ENCODE measurements at regions not wholly inside any gene's neighbourhood (a gene's known extent, or its start where the extent isn't known, plus 50 kb on each side); places are given as distances from the start of the nearest gene placed in this dataset.

GRCh38 chr10:47247148-47248059, 52.6 kb upstream of the GDF10 start:
- DNase-seq (ENCODE audit: extremely low spot score): no peak
- ChIA-PET CTCF (no interaction called here), POLR2A (no interaction called here)
- TF ChIP-seq ELF4 (IDR thresholded peaks at IDR 0.05) (no peak), L3MBTL2 (conservative IDR thresholded peaks at IDR 0.05) (no peak), ZNF384 (IDR thresholded peaks at IDR 0.05) (no peak), TARDBP (IDR thresholded peaks at IDR 0.05) (no peak), PKNOX1 (IDR thresholded peaks at IDR 0.05) (no peak), HDGF (IDR thresholded peaks at IDR 0.05; ENCODE audit: borderline replicate concordance) (no peak), CTBP1 (IDR thresholded peaks at IDR 0.05; ENCODE audit: borderline replicate concordance) (no peak), FOXK2 (IDR thresholded peaks at IDR 0.05) (no peak), FOXM1 (IDR thresholded peaks at IDR 0.05; ENCODE audit: borderline replicate concordance) (no peak), BHLHE40 (IDR thresholded peaks at IDR 0.05; ENCODE audit: borderline replicate concordance) (no peak), NFRKB (IDR thresholded peaks at IDR 0.05) (no peak)

DNA sequence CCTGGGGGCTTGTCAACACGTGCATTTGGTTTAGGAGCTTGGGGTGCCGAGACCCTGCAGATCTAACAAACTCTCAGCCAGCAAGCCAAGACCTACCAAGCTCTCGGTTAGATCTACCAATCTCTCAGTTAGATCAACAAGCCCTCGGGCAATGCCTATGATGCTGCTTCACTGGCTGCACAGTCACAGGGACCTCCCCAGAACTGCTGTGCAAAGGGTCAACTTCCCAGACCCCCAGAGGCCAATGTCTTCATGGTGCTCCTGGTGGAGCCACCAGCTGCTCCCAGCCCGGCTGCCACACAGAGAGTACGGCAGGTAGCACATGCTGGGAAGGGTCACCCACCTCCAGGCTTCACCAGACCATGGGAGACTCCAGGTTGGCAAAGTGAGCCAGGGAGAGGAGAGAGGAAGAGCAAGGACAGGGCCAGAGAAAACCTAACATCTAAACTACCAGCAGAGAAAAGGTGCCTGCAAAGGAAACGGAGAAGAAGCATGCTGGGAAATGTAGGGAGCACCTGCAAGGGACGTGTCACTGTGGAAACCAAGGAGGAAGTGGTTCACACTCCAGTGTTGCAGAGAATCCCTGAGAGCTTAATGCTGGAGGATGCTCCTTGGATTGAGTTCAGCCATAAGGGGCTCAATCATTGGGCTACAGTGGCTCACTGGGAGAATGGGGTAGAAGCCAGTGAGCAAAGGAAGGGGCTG, 51.5 kb upstream of the GDF10 start:
- POLR2A ChIA-PET: no interaction called here
- TF ChIP-seq ZNF384 (IDR thresholded peaks at IDR 0.05) (no peak), L3MBTL2 (conservative IDR thresholded peaks at IDR 0.05) (no peak), BHLHE40 (IDR thresholded peaks at IDR 0.05; ENCODE audit: borderline replicate concordance) (no peak), HDGF (IDR thresholded peaks at IDR 0.05; ENCODE audit: borderline replicate concordance) (no peak), FOXK2 (IDR thresholded peaks at IDR 0.05) (no peak)
- CTCF ChIA-PET: no interaction called here
- no peak for DNase-seq (ENCODE audit: extremely low spot score)

- ChIA-PET CTCF (no interaction called here), POLR2A (no interaction called here)
- DNase-seq (ENCODE audit: extremely low spot score): no peak
- TF ChIP-seq NFRKB (IDR thresholded peaks at IDR 0.05) (no peak), ARNT (IDR thresholded peaks at IDR 0.05) (no peak), L3MBTL2 (conservative IDR thresholded peaks at IDR 0.05) (no peak), BHLHE40 (IDR thresholded peaks at IDR 0.05; ENCODE audit: borderline replicate concordance) (no peak), ELF4 (IDR thresholded peaks at IDR 0.05) (no peak), FOXK2 (IDR thresholded peaks at IDR 0.05) (no peak), SP1 (IDR thresholded peaks at IDR 0.05) (no peak), FOXM1 (IDR thresholded peaks at IDR 0.05; ENCODE audit: borderline replicate concordance) (no peak), FOXA1 (IDR thresholded peaks at IDR 0.05) (no peak), ZNF384 (IDR thresholded peaks at IDR 0.05) (no peak), HDGF (IDR thresholded peaks at IDR 0.05; ENCODE audit: borderline replicate concordance) (no peak), SUZ12 (IDR thresholded peaks at IDR 0.05) (no peak)
Observed at GRCh38 chr10:47249881-47250280, 50.1 kb upstream of the GDF10 start.

Measured in HEK293T (cell line).